Anterior cingulate cortex (tissue), 58 donors: ENCODE measurements at regions not wholly inside any gene's neighbourhood (a gene's known extent, or its start where the extent isn't known, plus 50 kb on each side); places are given as distances from the start of the nearest gene placed in this dataset.
"Not testable (repeated sequence)": the region's sequence is repeated elsewhere in the genome, so short reads cannot be mapped to it uniquely, and the experiment has no call there.

Experiments
- DNase-seq, 58 donors: peaks; one replicate each; lab custom pipeline; 2025; lab: John Stamatoyannopoulos, UW

GRCh38 chr1:120609015-120609573 is 114.7 kb upstream of the NBPF26 start:
- not testable (repeated sequence) for DNase-seq

GRCh38 chr1:120609834-120610233 is 113.9 kb upstream of the NBPF26 start:
- not testable (repeated sequence) for DNase-seq

- not testable (repeated sequence) for DNase-seq
Observed at GRCh38 chr1:120614931-120615639, 108.7 kb upstream of the NBPF26 start.

- DNase-seq = not testable (repeated sequence)
Observed at GRCh38 chr1:120617493-120617892, 106.3 kb upstream of the NBPF26 start.

GRCh38 chr1:120619867-120620692 is 103.7 kb upstream of the NBPF26 start:
- DNase-seq = not testable (repeated sequence)

GRCh38 chr1:120620693-120620969 is 103.1 kb upstream of the NBPF26 start:
- not testable (repeated sequence) for DNase-seq

- not testable (repeated sequence) for DNase-seq
Observed at GRCh38 chr1:120621278-120621677, 102.5 kb upstream of the NBPF26 start.

GRCh38 chr1:120623539-120623938 is 100.2 kb upstream of the NBPF26 start:
- DNase-seq = not testable (repeated sequence)

- DNase-seq = not testable (repeated sequence)
Observed at GRCh38 chr1:120624565-120625064, 99.1 kb upstream of the NBPF26 start.

- not testable (repeated sequence) for DNase-seq
Observed at GRCh38 chr1:120629832-120630455, 93.8 kb upstream of the NBPF26 start.

- not testable (repeated sequence) for DNase-seq
Observed at GRCh38 chr1:120634816-120635806, 88.6 kb upstream of the NBPF26 start.

GRCh38 chr1:120640261-120641013 is 83.3 kb upstream of the NBPF26 start:
- DNase-seq = not testable (repeated sequence)

GRCh38 chr1:120641014-120641302 is 82.8 kb upstream of the NBPF26 start:
- DNase-seq = not testable (repeated sequence)

GRCh38 chr1:120647182-120647581 is 76.6 kb upstream of the NBPF26 start:
- DNase-seq = not testable (repeated sequence)

- DNase-seq = not testable (repeated sequence)
Observed at GRCh38 chr1:120648915-120649623, 74.7 kb upstream of the NBPF26 start.

- DNase-seq = not testable (repeated sequence)
Observed at GRCh38 chr1:120649730-120650129, 74.0 kb upstream of the NBPF26 start.

- DNase-seq = not testable (repeated sequence)
Observed at GRCh38 chr1:120654114-120654513, 69.6 kb upstream of the NBPF26 start.

- DNase-seq = not testable (repeated sequence)
Observed at GRCh38 chr1:120655394-120655793, 68.4 kb upstream of the NBPF26 start.
